Epithelial cell of esophagus (primary cell): ENCODE measurements at regions not wholly inside any gene's neighbourhood (a gene's known extent, or its start where the extent isn't known, plus 50 kb on each side); places are given as distances from the start of the nearest gene placed in this dataset.
"Not testable (repeated sequence)": the region's sequence is repeated elsewhere in the genome, so short reads cannot be mapped to it uniquely, and the experiment has no call there.

Source experiments
- DNase-seq: peaks from one replicate; pipeline ENCODE4 v3.0.0; 2010; ENCODE audit warnings: low read depth
- H3K4me3 ChIP-seq: 2 replicates; pipeline ENCODE4 v1.5.1; 2011; ENCODE audit warnings: mild to moderate bottlenecking, low read length, control low read depth
- CTCF ChIP-seq: IDR thresholded peaks from 2 replicates; pipeline ENCODE4 v1.5.1; 2011; ENCODE audit warnings: low read depth, mild to moderate bottlenecking, low read length, control low read depth, inconsistent platforms; ENCODE audit not compliant: insufficient read depth; ENCODE audit errors: missing control alignments

- TF ChIP-seq CTCF = peak; percentile 68
- not testable (repeated sequence) for H3K4me3 ChIP-seq
- peak; percentile 68 for DNase-seq
Observed at GRCh38 chr17:30719131-30719973, 105.1 kb downstream of the CRLF3 start.

GRCh38 chr17:30718691-30719090, 105.8 kb downstream of the CRLF3 start:
- not testable (repeated sequence) for DNase-seq, H3K4me3 ChIP-seq

GRCh38 chr17:30718099-30718447, 106.4 kb downstream of the CRLF3 start:
- not testable (repeated sequence) for DNase-seq, H3K4me3 ChIP-seq

- H3K4me3 ChIP-seq = no peak overlapping the region
- DNase-seq = no peak
- no peak for TF ChIP-seq CTCF
Observed at GRCh38 chr17:30717291-30718098, 107.0 kb downstream of the CRLF3 start.

- peak; percentile 12 for TF ChIP-seq CTCF
- H3K4me3 ChIP-seq = no peak overlapping the region
- DNase-seq = no peak
Observed at GRCh38 chr17:30716461-30717290, 107.8 kb downstream of the CRLF3 start.

- not testable (repeated sequence) for H3K4me3 ChIP-seq
- DNase-seq = peak; percentile 31
- peak; percentile 48 for TF ChIP-seq CTCF
Observed at GRCh38 chr17:30714825-30715622, 109.5 kb downstream of the CRLF3 start.

- not testable (repeated sequence) for H3K4me3 ChIP-seq
- DNase-seq = peak; percentile 34
Observed at GRCh38 chr17:30713805-30714204, 110.7 kb downstream of the CRLF3 start.

GRCh38 chr17:30712859-30713258, 111.6 kb downstream of the CRLF3 start:
- DNase-seq, H3K4me3 ChIP-seq: not testable (repeated sequence)

- not testable (repeated sequence) for H3K4me3 ChIP-seq, DNase-seq
Observed at GRCh38 chr17:30711626-30712507, 112.6 kb downstream of the CRLF3 start.

GRCh38 chr17:30711176-30711575, 113.3 kb downstream of the CRLF3 start:
- not testable (repeated sequence) for DNase-seq

GRCh38 chr17:30710276-30711088, 114.0 kb downstream of the CRLF3 start:
- DNase-seq = not testable (repeated sequence)
- peak overlapping the region; percentile 54 for H3K4me3 ChIP-seq

More at GRCh38 chr17:30711176-30711575, 113.3 kb downstream of the CRLF3 start:
- H3K4me3 ChIP-seq = peak overlapping the region; percentile 54
